ENCODE measurements at regions not wholly inside any gene's neighbourhood (a gene's known extent, or its start where the extent isn't known, plus 50 kb on each side); places are given as distances from the start of the nearest gene placed in this dataset.

- no peak for TF ChIP-seq CTCF (IDR thresholded peaks at IDR 0.05; ENCODE audit: insufficient read depth, low read length)
- no peak for TF ChIP-seq POLR2AphosphoS5 (IDR thresholded peaks at IDR 0.05; ENCODE audit: low read depth)
- no peak for TF ChIP-seq REST (IDR thresholded peaks at IDR 0.05; ENCODE audit: insufficient replicate concordance, low read depth)
- TF ChIP-seq SPI1 (IDR thresholded peaks at IDR 0.05; ENCODE audit: borderline replicate concordance, low read depth): no peak
Observed at GRCh38 chr9:124139001-124139400, 118.7 kb upstream of the NEK6 start.
